HG02870 (cell line): ENCODE measurements at regions not wholly inside any gene's neighbourhood (a gene's known extent, or its start where the extent isn't known, plus 50 kb on each side); places are given as distances from the start of the nearest gene placed in this dataset.
"Not testable (repeated sequence)": the region's sequence is repeated elsewhere in the genome, so short reads cannot be mapped to it uniquely, and the experiment has no call there.

Source experiments
- ATAC-seq: cut with Tn5 transposase; IDR thresholded peaks from one replicate; pipeline ENCODE4 v1.9.1; 2021; ENCODE audit warnings: mild to moderate bottlenecking, moderate library complexity; ENCODE audit not compliant: unreplicated experiment

GRCh38 chr16:18263046-18263445 is 73.5 kb downstream of the NPIPA8 start:
- not testable (repeated sequence) for ATAC-seq

- not testable (repeated sequence) for ATAC-seq
These were observed 74.7 kb downstream of the NPIPA8 start for GRCh38 chr16:18261848-18262247.

DNA sequence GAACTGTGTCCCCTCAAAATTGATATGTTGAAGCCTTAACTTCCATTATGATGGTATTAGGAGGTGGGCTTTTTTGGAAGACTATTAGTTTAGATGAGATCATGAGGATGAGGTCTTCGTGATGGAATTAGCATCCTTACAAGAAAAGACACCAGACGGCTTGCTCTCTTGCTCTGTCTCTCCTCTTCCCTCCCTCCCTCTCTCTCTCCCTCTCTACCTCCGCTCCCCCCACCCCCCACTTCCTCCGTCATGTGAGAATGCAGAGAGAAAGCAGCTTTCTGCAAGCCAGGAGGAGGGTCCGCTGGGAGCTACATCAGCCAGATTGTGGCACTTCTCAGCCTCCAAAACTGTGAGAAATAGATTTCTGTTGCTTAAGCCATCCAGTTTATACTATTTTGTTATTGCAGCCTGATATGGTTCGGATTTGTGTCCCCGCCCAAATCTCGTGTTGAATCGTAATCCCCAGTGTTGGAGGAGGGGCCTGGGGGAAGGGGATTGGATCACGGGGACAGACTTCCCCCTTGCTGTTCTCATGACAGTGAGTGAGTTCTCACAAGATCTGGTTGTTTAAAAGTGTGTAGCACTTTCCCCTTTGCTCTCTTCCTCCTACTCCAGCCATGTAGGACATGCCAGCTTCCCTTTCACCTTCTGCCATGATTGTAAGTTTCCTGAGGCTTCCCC is 76.9 kb downstream of the NPIPA8 start:
- ATAC-seq: not testable (repeated sequence)

- not testable (repeated sequence) for ATAC-seq
These were observed 83.6 kb downstream of the NPIPA8 start for GRCh38 chr16:18252943-18253342.

DNA sequence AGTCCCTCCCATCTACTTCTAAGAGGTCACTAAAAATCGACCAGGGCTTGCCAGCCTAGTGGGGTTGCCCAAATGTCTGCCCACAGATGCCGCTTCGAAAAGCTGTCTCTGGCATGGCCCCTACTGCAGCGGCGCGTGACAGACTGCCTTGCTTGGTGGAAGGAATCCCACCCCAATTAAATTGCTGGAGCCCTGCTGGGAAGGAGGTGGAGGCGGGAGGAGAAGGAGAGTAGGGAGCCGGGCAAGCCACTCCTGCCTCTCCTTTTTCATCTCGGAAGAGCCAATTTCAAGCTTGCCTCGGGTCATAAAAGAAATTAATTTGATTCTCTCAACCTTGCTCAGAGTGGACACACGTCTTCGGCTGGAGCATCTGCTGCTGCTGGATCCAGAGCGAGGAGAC is 106.0 kb downstream of the NPIPA8 start:
- ATAC-seq: not testable (repeated sequence)

GRCh38 chr16:18222054-18223009 is 114.2 kb downstream of the NPIPA8 start:
- ATAC-seq: not testable (repeated sequence)

- ATAC-seq: not testable (repeated sequence)
These were observed 118.8 kb downstream of the NPIPA8 start for GRCh38 chr16:18217741-18218140.

DNA sequence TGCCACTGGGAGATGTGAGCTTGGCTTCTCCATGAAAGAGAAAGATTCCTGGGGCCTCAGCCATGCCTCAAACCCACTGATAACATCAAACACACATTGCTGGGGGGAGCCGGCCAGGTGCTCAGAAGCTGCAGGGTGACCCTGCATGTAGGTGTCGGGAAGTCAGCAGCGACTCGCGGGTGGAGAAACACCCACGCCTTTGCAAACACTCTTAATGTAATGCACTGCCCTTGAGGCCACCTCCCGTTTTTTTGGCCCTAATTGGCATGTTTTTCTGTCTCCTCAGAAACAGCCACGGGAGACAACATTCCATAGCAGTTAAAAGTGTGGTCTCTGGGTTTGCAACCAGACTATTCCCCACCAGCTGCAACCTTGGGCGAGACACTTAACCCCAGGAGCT is 119.7 kb downstream of the NPIPA8 start:
- not testable (repeated sequence) for ATAC-seq

GRCh38 chr16:18213810-18214209 is 122.7 kb downstream of the NPIPA8 start:
- ATAC-seq: not testable (repeated sequence)

GRCh38 chr16:18211505-18211904 is 125.0 kb downstream of the NPIPA8 start:
- ATAC-seq: not testable (repeated sequence)

- ATAC-seq: not testable (repeated sequence)
These were observed 131.8 kb downstream of the NPIPA8 start for GRCh38 chr16:18204786-18205185.

- not testable (repeated sequence) for ATAC-seq
These were observed 132.2 kb downstream of the NPIPA8 start for GRCh38 chr16:18204309-18204708.

DNA sequence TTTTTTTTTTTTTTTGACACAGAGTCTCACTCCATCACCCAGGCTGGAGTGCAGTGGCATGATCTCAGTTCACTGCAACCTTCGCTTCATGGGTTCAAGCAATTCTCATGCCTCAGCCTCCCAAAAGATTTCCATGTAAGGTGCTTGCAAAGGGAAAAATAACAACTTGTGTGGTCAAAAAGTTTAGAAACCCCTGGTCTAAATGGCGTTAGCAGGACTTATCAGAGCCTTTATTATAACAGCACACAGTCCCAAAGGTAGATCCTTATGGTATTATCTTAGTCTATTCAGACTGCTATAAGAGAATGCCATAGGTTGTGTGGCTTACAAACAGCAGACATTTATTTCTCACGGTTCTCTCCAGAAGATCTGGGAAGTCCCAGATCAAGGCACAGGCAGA is 135.0 kb downstream of the NPIPA8 start:
- not testable (repeated sequence) for ATAC-seq

- ATAC-seq: not testable (repeated sequence)
These were observed 144.1 kb downstream of the NPIPA8 start for GRCh38 chr16:18192389-18192788.

- ATAC-seq: not testable (repeated sequence)
These were observed 146.4 kb downstream of the NPIPA8 start for GRCh38 chr16:18190179-18190578.

GRCh38 chr16:18184755-18185154 is 151.8 kb downstream of the NPIPA8 start:
- ATAC-seq: not testable (repeated sequence)

DNA sequence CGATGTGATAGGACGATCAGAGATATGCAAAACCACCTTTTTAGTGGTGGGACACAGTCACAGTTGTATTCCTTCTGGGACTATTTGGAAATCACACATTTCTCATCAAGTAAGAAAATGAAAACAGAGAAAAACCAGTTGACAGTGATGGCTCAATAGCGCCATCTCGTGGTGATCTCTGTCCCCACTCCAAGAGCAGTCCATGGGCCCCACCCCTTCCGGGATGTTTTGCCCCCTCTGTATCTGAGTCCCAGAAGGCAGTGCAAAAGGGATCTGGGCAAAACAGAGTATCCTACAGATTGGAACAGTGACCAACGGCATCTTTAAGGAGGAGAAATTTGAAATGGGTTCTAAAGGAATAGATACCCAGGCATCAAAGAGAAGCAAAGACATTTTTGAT is 155.5 kb downstream of the NPIPA8 start:
- ATAC-seq: not testable (repeated sequence)

DNA sequence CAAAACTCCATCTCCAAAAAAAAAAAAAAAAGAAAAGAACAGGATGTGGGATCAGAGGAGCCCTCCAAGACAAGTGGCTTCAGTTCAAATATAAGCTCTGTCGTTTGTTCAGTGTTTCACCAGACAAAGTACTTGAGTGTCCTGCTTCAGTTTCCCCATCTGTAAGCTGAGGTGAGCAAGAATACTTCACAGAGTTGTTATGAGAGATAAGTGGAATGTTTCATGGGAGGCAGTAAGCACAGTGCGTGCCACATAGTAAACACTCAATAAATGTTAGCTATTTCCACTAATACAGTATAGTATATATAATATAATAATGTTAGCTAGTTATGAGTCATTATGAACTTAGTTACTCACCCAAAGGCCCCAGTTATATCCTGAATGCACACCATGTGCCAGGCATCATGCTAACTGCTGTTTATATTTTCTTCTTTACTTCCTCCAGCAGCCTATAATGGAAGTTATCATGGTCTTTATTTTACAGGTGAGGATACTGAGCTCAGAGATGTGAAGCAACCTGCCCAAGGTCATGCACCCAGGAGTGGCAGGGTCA is 162.5 kb downstream of the NPIPA8 start:
- not testable (repeated sequence) for ATAC-seq

- ATAC-seq: not testable (repeated sequence)
These were observed 174.2 kb downstream of the NPIPA8 start for GRCh38 chr16:18162293-18162692.

DNA sequence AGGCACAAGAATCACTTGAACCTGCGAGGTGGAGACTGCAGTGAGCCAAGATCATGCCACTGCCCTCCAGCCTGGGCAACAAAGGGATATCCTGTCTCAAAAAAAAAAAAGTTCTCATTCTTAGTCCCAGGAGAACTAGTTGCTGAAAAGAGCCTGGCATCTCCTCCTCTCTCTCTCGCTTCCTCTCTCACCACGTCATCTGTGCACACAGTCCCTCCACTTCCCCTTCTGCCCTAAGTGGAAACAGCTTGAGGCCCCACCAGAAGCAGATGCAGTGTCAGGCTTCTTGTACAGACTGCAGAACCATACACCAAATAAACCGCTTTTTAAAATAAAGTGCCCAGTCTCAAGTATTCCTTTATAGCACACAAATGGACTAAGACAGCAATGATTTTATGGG is 175.3 kb downstream of the NPIPA8 start:
- ATAC-seq: not testable (repeated sequence)

DNA sequence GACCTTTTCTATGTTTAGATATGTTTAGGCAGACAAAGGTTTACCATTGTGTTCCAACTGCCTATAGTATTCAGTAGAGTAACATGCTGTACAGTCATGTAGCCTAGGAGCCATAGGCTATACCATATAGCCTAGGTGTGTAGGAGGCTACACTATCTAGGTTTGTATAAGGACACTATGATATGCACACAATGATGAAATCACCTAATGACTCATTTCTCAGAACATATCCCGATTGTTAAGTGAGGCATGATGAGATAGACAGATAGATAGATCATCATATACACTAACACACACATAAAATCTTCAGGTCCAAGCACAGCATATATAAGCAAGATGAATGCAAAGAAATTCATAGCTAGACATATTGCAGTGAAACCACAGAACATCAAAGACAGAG is 177.4 kb downstream of the NPIPA8 start:
- ATAC-seq: not testable (repeated sequence)
